Liver (tissue), 8 donors: ENCODE measurements at regions not wholly inside any gene's neighbourhood (a gene's known extent, or its start where the extent isn't known, plus 50 kb on each side); places are given as distances from the start of the nearest gene placed in this dataset.

Source experiments
- DNase-seq: peaks from one replicate; pipeline ENCODE4 v3.0.0-alpha.2; 2017; ENCODE audit warnings: low spot score
- H3K27ac ChIP-seq, 2 donors: one replicate each; pipeline ENCODE4 v1.7.0; 2013; ENCODE audit warnings: inconsistent platforms in 2 of 2, low read length in 2 of 2, control low read depth in 1 of 2, low read depth in 1 of 2, mild to moderate bottlenecking in 1 of 2
- H3K27me3 ChIP-seq, 4 donors: one replicate each; pipeline versions ENCODE4 v1.6.1 to v1.7.0; 2013; ENCODE audit warnings: low read length in 3 of 4, inconsistent platforms in 1 of 4, mild to moderate bottlenecking in 1 of 4, moderate library complexity in 1 of 4; ENCODE audit not compliant: control insufficient read depth in 4 of 4, insufficient read depth in 4 of 4
- H3K36me3 ChIP-seq, 4 donors: one replicate each; pipeline versions ENCODE4 v1.6.1 to v1.7.0; 2013; ENCODE audit warnings: low read length in 3 of 4, mild to moderate bottlenecking in 3 of 4, low read depth in 1 of 4, moderate library complexity in 1 of 4; ENCODE audit not compliant: control insufficient read depth in 4 of 4, insufficient read depth in 3 of 4
- H3K4me1 ChIP-seq, 4 donors: one replicate each; pipeline versions ENCODE4 v1.6.1 to v1.7.0; 2013; ENCODE audit warnings: low read length in 3 of 4, mild to moderate bottlenecking in 3 of 4, moderate library complexity in 1 of 4; ENCODE audit not compliant: control insufficient read depth in 4 of 4, insufficient read depth in 4 of 4
- H3K4me3 ChIP-seq, 3 donors: one replicate each; pipeline versions ENCODE4 v1.6.1 to v1.7.0; 2013; ENCODE audit warnings: low read length in 3 of 3, control low read depth in 1 of 3, low read depth in 1 of 3, mild to moderate bottlenecking in 1 of 3
- H3K9ac ChIP-seq, 2 donors: one replicate each; pipeline ENCODE4 v1.7.0; 2013; ENCODE audit warnings: low read length in 2 of 2, mild to moderate bottlenecking in 2 of 2, moderate library complexity in 2 of 2, control low read depth in 1 of 2, low read depth in 1 of 2
- H3K9me3 ChIP-seq, 4 donors: one replicate each; pipeline versions ENCODE4 v1.6.1 to v1.7.0; 2013; ENCODE audit warnings: low read length in 3 of 4; ENCODE audit not compliant: control insufficient read depth in 4 of 4
- FOXA2 ChIP-seq: IDR thresholded peaks from 2 replicates; pipeline ENCODE4 v1.6.1; 2016; ENCODE audit warnings: antibody characterized with exemption
- GABPA ChIP-seq, 2 donors: IDR thresholded peaks in 1 of 2; conservative IDR thresholded peaks in 1 of 2; 2 replicates each; pipeline ENCODE4 v1.6.1; 2016; ENCODE audit warnings: antibody characterized with exemption in 2 of 2, mild to moderate bottlenecking in 1 of 2, moderate library complexity in 1 of 2
- HNF4A ChIP-seq, 2 donors: conservative IDR thresholded peaks; 2 replicates each; pipeline ENCODE4 v1.6.1; 2016; ENCODE audit warnings: antibody characterized with exemption in 2 of 2, mild to moderate bottlenecking in 2 of 2
- HNF4G ChIP-seq: IDR thresholded peaks from 2 replicates; pipeline ENCODE4 v1.6.1; 2016; ENCODE audit warnings: antibody characterized with exemption
- JUND ChIP-seq, 2 donors: IDR thresholded peaks; 2 replicates each; pipeline ENCODE4 v1.6.1; 2016; ENCODE audit warnings: antibody characterized with exemption in 2 of 2
- MAX ChIP-seq: IDR thresholded peaks from 2 replicates; pipeline ENCODE4 v1.6.1; 2016; ENCODE audit warnings: antibody characterized with exemption
- RXRA ChIP-seq, 2 donors: IDR thresholded peaks; 2 replicates each; pipeline ENCODE4 v1.6.1; 2017 to 2018; ENCODE audit warnings: antibody characterized with exemption in 2 of 2, mild to moderate bottlenecking in 1 of 2
- SP1 ChIP-seq: IDR thresholded peaks from 2 replicates; pipeline ENCODE4 v1.6.1; 2018; ENCODE audit warnings: antibody characterized with exemption, mild to moderate bottlenecking
- YY1 ChIP-seq: IDR thresholded peaks from 2 replicates; pipeline ENCODE4 v1.6.1; 2016; ENCODE audit warnings: antibody characterized with exemption, mild to moderate bottlenecking
- WGBS: extraction: QIAGEN DNeasy Blood & Tissue Kit; methylation state at CpG from one replicate; pipeline ENCODE4 v1.1.7; 2013; 5-methylcytosine and 5-hydroxymethylcytosine counted together
- TF ChIP-seq, protein P1 (sequence below): IDR thresholded peaks from 2 replicates; pipeline ENCODE4 v1.6.1; 2016; ENCODE audit warnings: antibody characterized with exemption, mild to moderate bottlenecking
- TF ChIP-seq, protein P2 (sequence below): fragments of 150-350 bp; IDR thresholded peaks from 2 replicates; pipeline ENCODE4 v1.5.1; 2017; ENCODE audit warnings: improper control_type of control experiment, low read depth, low read length; ENCODE audit not compliant: missing input control
- TF ChIP-seq, protein P3 (sequence below): IDR thresholded peaks from 2 replicates; pipeline ENCODE4 v1.6.1; 2016; ENCODE audit warnings: antibody characterized with exemption
- donor health status: healthy.
- donor health status: healthy.
- donor health status: healthy.
- donor health status: healthy.
- donor health status: healthy.

DNA sequence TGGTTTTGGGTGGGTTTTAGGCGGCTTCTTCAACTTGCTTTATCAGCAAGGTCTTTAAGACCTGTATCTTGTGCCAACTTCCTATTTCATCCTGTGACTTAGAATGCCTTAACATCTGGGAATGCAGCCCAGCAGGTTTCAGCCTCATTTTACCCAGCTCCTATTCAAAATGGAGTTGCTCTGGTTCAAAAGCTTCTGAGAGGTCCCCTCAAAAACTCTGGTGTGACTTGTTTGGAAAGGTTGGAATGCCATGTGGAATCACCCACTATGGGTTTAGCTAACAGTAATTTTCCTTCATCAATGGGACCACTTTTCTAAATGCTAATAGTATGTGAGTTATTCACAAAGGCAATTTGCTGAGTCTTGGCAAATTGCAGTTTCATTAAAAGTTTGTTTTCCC, 509.4 kb upstream of the SMIM21 start:
- H3K27me3 ChIP-seq: peaks cover 0 to under 1% (median 0%) of the 10 kb centered on the region in 4 donors
- H3K36me3 ChIP-seq: no peaks in the 10 kb centered on the region
- H3K4me1 ChIP-seq: no peaks in the 10 kb centered on the region
- TF ChIP-seq, protein P1, sequence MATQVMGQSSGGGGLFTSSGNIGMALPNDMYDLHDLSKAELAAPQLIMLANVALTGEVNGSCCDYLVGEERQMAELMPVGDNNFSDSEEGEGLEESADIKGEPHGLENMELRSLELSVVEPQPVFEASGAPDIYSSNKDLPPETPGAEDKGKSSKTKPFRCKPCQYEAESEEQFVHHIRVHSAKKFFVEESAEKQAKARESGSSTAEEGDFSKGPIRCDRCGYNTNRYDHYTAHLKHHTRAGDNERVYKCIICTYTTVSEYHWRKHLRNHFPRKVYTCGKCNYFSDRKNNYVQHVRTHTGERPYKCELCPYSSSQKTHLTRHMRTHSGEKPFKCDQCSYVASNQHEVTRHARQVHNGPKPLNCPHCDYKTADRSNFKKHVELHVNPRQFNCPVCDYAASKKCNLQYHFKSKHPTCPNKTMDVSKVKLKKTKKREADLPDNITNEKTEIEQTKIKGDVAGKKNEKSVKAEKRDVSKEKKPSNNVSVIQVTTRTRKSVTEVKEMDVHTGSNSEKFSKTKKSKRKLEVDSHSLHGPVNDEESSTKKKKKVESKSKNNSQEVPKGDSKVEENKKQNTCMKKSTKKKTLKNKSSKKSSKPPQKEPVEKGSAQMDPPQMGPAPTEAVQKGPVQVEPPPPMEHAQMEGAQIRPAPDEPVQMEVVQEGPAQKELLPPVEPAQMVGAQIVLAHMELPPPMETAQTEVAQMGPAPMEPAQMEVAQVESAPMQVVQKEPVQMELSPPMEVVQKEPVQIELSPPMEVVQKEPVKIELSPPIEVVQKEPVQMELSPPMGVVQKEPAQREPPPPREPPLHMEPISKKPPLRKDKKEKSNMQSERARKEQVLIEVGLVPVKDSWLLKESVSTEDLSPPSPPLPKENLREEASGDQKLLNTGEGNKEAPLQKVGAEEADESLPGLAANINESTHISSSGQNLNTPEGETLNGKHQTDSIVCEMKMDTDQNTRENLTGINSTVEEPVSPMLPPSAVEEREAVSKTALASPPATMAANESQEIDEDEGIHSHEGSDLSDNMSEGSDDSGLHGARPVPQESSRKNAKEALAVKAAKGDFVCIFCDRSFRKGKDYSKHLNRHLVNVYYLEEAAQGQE: no peak
- no peak for TF ChIP-seq SP1
- no peak for TF ChIP-seq HNF4A (conservative IDR thresholded peaks at IDR 0.05)
- no peak for TF ChIP-seq GABPA (IDR thresholded peaks at IDR 0.05 in 1 of 2, conservative IDR thresholded peaks at IDR 0.05 in 1 of 2)
- no peak for TF ChIP-seq JUND (IDR thresholded peaks at IDR 0.05)
- TF ChIP-seq, protein P2, sequence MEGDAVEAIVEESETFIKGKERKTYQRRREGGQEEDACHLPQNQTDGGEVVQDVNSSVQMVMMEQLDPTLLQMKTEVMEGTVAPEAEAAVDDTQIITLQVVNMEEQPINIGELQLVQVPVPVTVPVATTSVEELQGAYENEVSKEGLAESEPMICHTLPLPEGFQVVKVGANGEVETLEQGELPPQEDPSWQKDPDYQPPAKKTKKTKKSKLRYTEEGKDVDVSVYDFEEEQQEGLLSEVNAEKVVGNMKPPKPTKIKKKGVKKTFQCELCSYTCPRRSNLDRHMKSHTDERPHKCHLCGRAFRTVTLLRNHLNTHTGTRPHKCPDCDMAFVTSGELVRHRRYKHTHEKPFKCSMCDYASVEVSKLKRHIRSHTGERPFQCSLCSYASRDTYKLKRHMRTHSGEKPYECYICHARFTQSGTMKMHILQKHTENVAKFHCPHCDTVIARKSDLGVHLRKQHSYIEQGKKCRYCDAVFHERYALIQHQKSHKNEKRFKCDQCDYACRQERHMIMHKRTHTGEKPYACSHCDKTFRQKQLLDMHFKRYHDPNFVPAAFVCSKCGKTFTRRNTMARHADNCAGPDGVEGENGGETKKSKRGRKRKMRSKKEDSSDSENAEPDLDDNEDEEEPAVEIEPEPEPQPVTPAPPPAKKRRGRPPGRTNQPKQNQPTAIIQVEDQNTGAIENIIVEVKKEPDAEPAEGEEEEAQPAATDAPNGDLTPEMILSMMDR: no peak
- TF ChIP-seq FOXA2: no peak
- TF ChIP-seq HNF4G: no peak
- TF ChIP-seq, protein P3, sequence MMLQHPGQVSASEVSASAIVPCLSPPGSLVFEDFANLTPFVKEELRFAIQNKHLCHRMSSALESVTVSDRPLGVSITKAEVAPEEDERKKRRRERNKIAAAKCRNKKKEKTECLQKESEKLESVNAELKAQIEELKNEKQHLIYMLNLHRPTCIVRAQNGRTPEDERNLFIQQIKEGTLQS: no peak
- no peak for TF ChIP-seq YY1
- H3K27ac ChIP-seq: no peak overlapping the region
- H3K4me3 ChIP-seq: no peak overlapping the region
- H3K9ac ChIP-seq: no peak overlapping the region
- 74% methylated on average over 1 of the region's 1 CpG for WGBS
- H3K9me3 ChIP-seq: peaks cover 0 to 2% (median 0%) of the 10 kb centered on the region in 4 donors
- DNase-seq: no peak

DNA sequence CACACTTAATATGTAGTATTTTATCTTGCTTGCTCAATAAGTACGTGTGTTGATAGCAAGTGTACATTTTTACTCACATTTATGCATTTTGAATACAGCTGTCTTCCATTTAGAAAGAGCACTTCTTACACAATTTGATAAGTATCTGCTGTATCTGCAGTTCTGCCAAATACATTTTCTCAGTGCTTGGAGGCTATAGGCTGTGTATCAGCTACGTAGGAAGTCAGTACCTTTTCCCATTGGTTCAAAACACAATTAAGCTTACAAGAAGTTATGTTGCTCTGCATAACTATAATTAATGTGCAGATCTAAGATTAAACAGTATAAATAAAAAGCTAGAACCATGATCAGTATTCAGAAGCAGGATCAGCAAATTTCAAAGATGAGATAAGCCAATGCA, 503.6 kb upstream of the SMIM21 start:
- Histone ChIP-seq H3K27me3 (peaks cover 0 to 4% (median 2%) of the 10 kb centered on the region in 4 donors), H3K9ac (no peak overlapping the region), H3K27ac (no peak overlapping the region), H3K4me3 (no peak overlapping the region), H3K36me3 (no peaks in the 10 kb centered on the region), H3K4me1 (no peaks in the 10 kb centered on the region), H3K9me3 (no peaks in the 10 kb centered on the region)
- no peak for DNase-seq
- 75% methylated on average over 2 of the region's 2 CpGs for WGBS
- TF ChIP-seq HNF4G (no peak), GABPA (IDR thresholded peaks at IDR 0.05 in 1 of 2, conservative IDR thresholded peaks at IDR 0.05 in 1 of 2) (no peak), YY1 (no peak), RXRA (IDR thresholded peaks at IDR 0.05) (no peak), MAX (no peak)

GRCh38 chr18:75928706-75929105, 501.2 kb upstream of the SMIM21 start:
- no peaks in the 10 kb centered on the region for H3K36me3 ChIP-seq
- H3K27ac ChIP-seq: no peak overlapping the region
- no peak overlapping the region for H3K4me3 ChIP-seq
- H3K27me3 ChIP-seq: peaks cover 0 to 4% (median 2%) of the 10 kb centered on the region in 4 donors
- no peak overlapping the region for H3K9ac ChIP-seq
- DNase-seq: no peak
- no peaks in the 10 kb centered on the region for H3K4me1 ChIP-seq
- TF ChIP-seq, protein P2: no peak
- TF ChIP-seq JUND (IDR thresholded peaks at IDR 0.05): no peak
- WGBS: 67% methylated on average over 2 of the region's 2 CpGs
- no peaks in the 10 kb centered on the region for H3K9me3 ChIP-seq
